LNCAP (cell line): ENCODE measurements at regions not wholly inside any gene's neighbourhood (a gene's known extent, or its start where the extent isn't known, plus 50 kb on each side); places are given as distances from the start of the nearest gene placed in this dataset.

ENCODE experiments used
- TF ChIP-seq, protein P1 (sequence below): fragments of 450-650 bp; IDR thresholded peaks from 2 replicates; pipeline ENCODE4 v1.5.1; 2017; ENCODE audit warnings: mild to moderate bottlenecking

DNA sequence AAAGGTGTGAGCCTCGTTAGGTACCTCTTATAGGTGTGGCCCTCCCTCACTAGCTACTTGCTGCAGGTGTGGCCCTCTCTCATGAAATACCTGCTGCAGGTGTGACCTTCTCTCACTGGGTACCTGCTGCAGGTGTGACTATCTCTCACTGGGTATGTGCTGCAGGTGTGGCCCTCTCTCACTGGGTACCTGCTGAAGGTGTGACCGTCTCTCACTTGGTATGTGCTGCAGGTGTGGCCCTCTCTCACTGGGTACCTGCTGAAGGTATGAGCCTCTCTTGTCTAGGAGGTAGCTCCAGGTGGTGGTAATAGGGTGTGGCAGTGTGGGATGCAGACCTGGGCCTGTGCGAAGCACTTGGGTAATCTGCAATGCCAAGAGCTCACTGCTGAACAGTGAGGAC lies 170.7 kb upstream of the PLPP4 start:
- TF ChIP-seq, protein P1, sequence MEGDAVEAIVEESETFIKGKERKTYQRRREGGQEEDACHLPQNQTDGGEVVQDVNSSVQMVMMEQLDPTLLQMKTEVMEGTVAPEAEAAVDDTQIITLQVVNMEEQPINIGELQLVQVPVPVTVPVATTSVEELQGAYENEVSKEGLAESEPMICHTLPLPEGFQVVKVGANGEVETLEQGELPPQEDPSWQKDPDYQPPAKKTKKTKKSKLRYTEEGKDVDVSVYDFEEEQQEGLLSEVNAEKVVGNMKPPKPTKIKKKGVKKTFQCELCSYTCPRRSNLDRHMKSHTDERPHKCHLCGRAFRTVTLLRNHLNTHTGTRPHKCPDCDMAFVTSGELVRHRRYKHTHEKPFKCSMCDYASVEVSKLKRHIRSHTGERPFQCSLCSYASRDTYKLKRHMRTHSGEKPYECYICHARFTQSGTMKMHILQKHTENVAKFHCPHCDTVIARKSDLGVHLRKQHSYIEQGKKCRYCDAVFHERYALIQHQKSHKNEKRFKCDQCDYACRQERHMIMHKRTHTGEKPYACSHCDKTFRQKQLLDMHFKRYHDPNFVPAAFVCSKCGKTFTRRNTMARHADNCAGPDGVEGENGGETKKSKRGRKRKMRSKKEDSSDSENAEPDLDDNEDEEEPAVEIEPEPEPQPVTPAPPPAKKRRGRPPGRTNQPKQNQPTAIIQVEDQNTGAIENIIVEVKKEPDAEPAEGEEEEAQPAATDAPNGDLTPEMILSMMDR, result no peak

GRCh38 chr10:120300513-120300912 lies 156.5 kb upstream of the PLPP4 start:
- TF ChIP-seq, protein P1, result no peak

GRCh38 chr10:120308589-120308988 lies 148.4 kb upstream of the PLPP4 start:
- TF ChIP-seq, protein P1, result no peak

- TF ChIP-seq, protein P1, result no peak
Measured at GRCh38 chr10:120313715-120314114, 143.3 kb upstream of the PLPP4 start.

DNA sequence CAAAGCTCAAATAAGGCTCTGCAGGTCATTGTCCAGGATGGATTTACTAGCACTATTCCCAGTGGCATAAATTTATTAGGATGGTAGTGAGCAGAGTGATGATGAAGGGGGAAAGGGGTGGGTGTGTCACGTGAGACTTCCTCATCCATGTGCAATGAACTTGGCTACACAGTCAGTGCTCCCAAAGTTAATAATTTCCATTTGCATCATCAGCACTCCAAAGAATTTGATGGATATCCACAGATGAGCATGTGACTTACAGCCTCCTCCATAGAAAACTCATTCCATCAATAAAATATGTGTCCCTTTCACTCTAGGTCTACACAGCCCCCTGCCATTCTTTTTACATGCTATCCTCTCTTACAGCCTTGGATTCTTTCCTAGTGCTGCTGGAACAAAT lies 142.6 kb upstream of the PLPP4 start:
- TF ChIP-seq, protein P1, result no peak

DNA sequence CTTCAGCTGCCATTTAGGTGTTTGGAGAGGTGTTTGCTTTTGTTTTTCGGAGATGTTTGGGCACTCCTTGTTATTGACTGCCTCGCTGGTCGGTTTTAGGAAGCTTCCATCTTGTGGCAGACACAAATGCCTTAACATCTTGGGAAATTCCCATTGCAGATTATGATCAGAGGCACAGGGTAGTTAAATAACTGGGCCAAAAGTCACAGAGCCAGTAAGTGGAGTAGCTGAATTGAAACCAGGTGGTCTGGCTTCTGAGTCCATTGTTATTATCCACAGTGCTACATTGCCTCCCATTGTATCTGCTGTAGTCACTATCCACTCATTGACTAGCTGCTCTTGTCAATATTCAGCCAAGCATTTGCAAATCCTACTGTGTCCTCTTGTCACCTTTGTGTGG lies 138.2 kb upstream of the PLPP4 start:
- TF ChIP-seq, protein P1, result no peak

GRCh38 chr10:120327675-120328074 lies 129.4 kb upstream of the PLPP4 start:
- TF ChIP-seq, protein P1, result no peak

- TF ChIP-seq, protein P1, result no peak
Measured at GRCh38 chr10:120328647-120329046, 128.4 kb upstream of the PLPP4 start.
